GM21381 (cell line): ENCODE measurements at regions not wholly inside any gene's neighbourhood (a gene's known extent, or its start where the extent isn't known, plus 50 kb on each side); places are given as distances from the start of the nearest gene placed in this dataset.
"Not testable (repeated sequence)": the region's sequence is repeated elsewhere in the genome, so short reads cannot be mapped to it uniquely, and the experiment has no call there.

Source experiments
- ATAC-seq: cut with Tn5 transposase; IDR thresholded peaks from one replicate; pipeline ENCODE4 v1.9.1; 2021; ENCODE audit warnings: mild to moderate bottlenecking, moderate library complexity; ENCODE audit not compliant: unreplicated experiment

DNA sequence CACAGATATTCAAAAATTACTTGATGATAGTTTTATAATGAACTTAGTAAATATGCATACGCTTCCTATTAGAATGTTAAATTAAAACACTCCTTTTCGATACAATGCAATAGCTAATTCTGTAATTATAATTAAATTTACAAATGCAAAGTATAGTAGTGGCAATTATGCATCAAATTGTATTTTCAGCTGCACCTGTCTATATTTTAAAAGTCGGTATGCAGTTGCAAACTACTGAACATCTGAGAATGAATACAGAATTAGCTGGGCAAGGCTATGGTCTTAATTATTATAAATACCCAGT, 110.4 kb upstream of the ARHGAP42 start:
- no peak for ATAC-seq

DNA sequence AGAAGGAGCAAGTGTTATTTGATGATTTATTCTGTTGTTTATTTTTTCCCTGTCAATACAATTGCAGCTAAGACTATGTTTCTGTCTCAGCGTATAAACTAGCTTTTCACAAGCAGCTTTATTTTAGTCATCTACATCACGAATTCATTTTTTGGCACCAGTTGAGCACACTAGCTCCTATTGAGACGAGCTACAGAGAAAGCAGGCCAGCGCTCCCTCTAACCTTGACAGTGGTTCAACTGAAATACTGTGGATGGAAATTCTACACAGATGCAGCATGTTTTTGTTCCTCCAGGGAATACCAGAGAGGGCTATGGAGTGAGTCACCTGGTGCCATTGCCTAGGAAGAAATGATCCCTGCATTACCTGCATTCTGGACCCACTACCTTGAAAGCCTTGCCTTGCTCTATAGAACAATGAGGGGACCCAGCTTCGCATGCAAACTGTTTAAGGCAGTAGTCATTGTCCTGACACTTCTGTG, 108.2 kb upstream of the ARHGAP42 start:
- no peak for ATAC-seq

DNA sequence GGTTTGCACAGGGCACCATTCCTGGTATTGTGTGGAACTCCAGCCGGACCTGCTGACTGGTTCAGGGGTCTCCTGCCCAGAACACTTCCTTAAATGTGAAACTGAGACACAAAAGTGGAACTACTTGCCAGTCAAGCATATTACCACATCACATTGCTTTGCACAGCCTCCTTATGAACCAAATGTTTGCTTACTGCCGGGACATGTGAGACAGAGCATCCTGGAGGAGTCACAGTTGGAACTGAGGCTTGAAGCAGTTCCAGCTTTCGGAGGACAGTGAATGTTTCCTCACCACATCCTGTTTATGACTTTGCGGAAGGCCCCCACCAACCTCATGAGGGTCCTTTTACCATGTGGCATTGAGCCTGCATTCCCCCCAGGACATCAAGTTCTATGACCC, 105.8 kb upstream of the ARHGAP42 start:
- no peak for ATAC-seq

DNA sequence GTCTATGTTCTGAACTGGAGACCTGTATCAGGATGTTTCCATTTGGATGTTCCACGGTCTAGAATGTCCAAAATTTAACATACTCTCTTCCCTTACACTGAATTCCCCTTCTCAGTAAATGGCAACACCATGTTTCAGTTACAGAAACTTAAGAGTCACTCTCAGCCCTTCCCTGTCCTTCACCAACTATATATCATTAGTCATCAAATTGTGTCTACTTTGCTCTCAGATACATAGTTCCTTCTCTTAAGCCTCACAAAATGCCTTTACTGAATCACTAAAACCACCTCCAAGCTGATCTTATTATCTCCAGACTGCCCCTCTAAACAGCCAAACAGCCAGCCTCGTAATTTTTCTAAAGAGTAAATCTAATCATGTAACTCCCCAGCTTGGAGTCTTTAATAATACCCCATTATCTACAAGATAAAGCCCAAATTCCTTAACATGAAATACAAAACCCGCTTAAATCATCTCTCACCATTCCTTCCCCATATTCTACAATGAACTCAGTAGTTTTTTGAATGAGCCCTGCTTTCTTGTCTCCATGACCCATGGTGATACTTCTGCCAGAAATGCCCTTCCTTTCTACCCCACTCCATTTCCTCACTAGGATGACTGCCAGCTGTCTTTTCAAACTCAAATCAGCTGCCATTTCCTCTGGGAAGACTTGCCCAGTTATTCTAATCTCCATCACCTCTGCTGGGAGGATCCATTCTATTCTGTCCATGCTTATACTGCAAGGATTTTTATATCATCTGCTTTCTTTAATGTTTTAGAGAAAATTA, 102.7 kb upstream of the ARHGAP42 start:
- ATAC-seq: no peak

DNA sequence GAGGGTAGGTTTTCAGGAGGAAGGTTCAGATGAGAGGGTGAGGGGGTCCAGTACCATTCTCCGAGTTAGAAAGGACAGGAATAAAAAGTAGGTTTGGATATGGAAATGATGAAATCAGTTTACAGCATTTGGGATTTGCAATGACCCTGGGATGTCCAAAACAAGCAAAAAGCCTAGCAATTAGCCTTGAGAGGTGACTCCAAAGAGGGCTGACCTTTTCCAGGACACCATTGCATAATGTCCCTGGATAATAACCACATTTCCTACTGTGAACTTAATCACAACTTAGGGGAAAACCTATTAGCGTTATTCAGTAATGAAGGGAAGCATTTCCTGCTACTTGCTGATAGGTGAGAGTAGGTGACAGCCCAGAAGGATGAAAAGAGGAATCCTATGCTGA, 101.4 kb upstream of the ARHGAP42 start:
- ATAC-seq: no peak

DNA sequence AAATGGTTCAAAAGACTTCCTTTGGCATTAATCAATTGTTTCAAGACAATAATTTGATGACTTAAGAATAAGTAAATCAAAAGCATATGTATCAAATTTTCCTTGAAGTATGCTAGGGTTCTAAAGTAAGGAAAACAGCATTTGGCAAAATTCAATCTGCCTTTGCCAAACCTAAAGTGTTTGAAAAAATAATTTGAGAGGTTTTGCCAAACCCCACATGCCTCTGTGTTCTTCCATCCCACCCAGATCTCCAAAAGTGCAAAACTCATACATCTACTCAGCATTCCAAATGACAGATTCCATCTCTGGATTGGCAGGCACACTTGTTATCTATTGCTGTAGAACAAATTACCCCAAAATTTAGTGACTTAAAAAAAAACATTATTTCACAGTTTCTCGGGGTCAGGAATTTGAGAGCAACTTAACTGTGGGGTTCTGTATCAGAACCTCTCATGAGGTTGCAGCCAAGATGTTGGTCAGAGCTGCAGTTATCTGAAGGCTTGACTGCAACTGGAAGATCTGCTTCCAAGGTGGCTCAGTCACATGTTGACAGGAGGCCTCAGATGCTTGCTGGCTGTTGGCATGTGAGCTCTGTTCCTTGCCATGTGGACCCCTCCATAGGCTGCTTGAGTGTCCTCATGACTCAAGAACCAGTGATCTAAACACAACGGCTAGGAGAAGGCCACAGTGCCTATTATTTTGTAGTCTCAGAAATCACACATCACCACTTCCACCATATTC, 100.6 kb upstream of the ARHGAP42 start:
- ATAC-seq: no peak

DNA sequence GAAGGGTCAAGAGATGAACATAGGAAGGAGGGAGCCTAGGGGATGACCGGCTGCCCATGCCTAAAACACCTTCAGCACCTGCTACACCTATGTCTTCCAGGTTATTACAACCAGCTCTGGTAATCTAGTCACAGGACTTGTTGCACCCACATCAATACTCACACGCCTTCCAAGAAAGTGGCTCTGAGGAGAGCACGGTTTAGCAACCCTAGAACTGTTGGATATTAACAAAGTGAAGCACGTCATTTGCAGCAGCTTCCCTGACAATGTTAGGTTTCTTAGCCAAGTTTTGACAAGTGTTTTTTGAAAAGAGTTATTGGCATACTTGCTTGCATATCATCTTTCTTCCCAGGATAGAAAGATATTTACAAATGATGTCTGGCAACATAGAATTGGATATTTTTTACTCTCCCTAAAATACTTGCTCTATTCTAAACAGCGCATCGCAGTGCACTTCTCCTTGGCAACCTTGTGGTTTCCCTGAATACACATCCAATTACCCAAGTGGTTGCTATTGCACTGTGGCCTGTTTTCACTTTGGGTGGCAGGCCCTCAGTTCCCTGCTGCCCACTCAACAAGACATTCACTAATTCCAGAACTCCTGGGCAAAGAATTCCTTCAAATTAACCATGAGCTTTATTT, 94.3 kb upstream of the ARHGAP42 start:
- no peak for ATAC-seq

DNA sequence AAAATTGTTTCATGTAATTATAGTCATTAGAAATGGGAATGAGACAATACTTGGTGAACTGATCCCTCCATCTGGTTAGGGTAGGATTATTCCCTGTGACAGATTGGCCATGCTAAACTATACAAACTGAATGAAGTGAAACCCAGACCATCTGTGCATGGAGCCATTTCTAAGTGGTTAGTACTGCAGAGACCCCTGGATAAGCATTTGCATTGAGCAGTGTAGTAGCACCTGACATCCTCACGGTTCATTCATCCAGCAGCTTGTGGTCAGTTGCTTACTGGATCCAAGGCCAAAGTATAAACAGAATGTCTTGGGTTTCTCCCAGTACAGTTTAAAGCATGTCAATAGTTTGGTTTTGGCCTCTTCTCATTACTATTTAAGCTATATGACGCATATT, 93.8 kb upstream of the ARHGAP42 start:
- no peak for ATAC-seq

DNA sequence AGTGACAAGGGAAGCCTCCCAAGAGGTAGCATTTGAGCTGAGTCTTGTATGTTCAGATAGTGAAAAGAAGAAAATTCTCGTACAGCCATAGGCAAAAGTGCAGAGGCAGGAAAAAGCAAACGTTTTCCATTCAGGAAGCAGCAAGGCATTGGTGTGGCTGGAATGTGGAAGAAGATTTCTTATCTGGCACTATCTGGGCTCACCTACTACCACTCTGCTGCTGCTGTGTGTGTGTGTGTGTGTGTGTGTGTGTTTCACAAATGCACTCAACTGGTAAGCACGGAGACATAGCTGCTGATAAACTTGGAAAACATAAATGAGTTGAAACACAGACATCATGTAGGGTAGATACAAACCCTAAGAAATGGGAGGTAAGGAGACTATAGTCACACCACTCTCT, 92.8 kb upstream of the ARHGAP42 start:
- no peak for ATAC-seq

DNA sequence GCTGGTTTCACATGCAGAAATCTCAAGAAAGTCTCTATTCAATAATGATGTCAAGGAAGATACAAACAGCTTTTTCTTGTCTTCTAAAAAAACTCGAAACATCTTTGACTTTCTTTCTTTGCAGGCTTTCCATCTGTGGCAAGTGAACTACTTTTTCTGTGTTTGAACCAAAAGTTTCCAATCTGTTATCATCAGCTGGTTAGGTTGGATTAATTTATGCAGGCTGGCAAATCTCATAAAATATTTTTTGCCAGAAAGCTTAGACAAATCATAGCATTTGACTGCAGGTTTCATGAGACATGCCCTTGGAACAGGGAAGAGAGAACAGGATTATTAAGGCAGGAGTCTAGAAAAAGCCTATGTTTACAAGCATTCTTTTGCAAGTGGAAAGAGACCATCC, 86.1 kb upstream of the ARHGAP42 start:
- ATAC-seq: no peak

DNA sequence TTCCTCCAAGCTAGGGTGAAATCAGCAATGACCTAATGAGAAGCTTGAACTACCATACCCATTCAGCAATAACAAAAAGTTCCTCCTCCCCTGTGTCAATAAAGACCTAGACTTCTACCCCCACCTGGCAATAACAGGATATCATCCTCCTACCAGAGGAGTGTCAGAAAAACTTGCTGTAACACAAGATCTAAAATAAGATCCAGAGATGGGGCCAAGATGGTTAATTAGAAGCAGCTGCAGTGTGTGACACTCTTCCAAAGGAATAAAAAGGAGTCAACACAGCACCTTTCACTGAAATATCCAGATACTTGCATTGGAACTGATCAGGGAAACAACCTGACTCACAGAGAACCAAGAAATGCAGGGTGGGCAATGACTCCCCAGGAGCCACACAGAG, 84.4 kb upstream of the ARHGAP42 start:
- no peak for ATAC-seq

DNA sequence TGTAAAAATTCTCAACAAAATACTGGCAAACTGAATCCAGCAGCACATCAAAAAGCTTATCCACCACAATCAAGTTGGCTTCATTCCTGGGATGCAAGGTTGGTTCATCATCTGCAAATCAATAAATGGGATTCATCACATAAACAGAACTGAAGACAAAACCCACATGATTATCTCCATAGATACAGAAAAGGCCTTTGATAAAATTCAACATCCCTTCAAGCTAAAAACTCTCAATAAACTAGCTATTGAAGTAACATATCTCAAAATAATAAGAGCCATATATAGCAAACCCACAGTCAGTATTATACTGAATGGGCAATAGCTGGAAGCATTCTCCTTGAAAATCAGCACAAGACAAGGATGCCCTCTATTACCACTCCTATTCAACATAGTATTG, 79.3 kb upstream of the ARHGAP42 start:
- ATAC-seq: not testable (repeated sequence)

DNA sequence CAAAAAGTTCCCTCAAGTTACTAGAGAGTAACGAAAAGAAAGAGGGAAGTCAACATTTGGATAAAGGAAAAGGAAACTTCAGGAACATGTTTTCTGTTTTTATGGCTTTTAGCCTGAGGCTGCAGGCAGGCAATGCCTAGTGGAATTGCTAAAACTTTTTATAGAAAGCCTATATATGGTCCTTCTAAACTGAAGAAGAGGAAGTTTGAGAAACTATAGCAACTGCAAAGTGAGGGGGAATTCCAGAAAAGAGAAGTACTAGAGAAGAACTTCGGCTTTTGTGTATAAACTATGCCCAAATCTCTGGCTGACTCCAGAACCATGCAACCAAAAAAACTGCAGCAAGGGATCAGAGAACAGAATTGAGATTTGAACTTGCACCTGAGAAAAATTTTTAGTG, 74.3 kb upstream of the ARHGAP42 start:
- no peak for ATAC-seq

DNA sequence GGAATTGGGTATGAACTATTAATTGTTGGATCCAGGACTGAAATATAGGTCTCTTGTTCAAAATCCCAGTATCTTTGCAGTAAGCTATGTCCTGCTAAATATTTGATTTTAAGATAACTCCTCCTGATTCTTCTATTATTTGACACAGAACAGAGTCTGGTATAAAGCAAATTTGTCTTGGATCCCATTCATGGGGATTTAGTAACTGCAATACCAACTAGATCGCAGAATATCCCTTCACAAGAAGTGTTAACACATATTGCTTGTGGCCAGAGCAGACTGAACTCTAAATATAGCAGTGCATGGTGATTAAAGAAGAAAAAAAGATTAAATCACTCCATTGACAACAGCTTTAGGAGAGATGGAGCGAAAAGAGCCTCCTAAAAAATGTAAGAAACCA, 68.2 kb upstream of the ARHGAP42 start:
- ATAC-seq: no peak

DNA sequence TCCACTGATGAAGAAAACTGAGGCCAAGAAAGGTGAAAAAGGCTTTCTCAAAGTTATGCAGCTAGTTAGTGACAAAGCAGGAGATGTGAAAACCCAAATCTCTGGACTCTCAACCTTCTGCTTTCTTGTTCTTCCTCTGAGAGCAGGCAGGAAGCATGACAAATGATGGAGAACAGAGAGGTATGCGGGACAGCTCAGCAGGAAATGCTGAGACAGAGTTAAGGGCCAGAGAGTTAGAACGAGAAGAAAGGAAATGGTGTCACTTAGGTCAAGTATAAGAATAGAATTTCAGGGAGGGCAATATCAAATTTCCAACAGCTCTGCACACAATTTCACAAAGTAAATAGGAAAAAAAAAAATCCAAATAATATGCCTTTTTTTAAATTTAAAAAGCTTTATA, 67.6 kb upstream of the ARHGAP42 start:
- ATAC-seq: no peak

DNA sequence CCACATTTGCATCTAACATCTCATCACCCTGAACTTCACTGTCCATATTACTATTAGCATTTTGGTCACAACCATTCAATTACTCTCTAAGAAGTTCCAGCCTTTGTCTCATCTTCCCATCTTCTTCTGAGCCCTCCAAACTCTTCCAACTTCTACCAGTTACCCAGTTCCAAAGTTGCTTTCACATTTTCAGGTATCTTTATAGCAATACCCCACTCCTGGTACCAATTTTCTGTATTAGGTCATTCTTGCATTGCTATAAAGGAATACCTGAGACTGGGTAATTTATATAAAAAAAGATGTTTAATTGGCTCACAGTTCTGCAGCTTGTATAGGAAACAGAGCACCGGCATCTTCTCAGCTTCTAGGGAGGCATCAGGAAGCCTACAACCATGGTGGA, 64.7 kb upstream of the ARHGAP42 start:
- no peak for ATAC-seq

DNA sequence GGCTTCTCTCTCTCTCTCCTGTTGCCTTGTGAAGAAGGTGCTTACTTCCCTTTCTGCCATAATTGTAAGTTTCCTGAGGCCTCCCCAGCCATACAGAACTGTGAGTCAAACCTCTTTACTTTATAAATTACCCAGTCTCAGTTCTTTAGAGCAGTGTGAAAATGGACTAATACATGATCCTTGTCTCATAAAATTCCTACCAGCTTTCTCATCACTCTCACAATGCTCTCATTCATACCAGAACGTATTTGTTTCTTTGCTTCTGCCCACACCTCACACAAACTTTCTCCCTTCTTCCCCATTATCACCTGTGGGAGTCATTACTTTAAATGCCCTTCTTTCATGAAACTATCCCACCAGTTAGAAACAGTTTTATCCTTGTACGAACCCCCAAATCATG, 62.7 kb upstream of the ARHGAP42 start:
- no peak for ATAC-seq

DNA sequence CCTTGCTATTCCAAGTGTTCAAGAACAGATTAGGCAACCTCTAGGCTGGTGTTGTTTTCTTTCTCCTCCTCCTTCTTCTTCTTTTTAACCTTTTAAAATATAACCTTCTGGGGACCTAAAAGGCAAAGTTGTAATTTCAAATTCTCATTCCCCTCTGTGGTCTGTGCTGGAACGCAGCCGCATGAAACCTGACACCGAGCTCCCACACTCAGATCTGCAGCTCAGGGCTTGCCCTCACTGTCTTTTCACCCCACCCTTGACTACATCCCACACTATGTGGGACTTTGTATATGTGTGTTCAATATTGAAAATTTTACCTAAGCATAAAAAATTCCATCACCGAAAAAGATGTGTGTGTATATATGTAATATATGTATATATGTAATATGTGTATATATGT, 62.0 kb upstream of the ARHGAP42 start:
- no peak for ATAC-seq

DNA sequence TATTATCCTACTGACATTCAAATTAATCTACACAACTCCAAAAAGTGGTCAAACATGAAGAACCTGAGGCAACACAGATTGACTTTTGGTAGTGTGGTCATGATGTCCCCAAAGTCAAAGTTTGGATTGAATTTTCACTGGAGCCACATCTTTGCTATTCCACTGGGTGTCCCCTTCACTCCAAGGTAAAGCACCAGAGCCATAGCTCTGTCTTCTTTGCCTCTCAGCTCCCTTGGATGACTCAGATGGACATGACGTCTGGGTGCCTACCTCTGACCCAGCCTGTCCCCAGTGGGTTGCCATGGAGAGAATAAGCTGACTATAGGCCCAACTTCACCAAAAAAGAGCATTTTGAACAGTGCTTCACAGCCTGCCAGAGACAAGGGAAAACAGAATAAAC, 57.4 kb upstream of the ARHGAP42 start:
- ATAC-seq: no peak

DNA sequence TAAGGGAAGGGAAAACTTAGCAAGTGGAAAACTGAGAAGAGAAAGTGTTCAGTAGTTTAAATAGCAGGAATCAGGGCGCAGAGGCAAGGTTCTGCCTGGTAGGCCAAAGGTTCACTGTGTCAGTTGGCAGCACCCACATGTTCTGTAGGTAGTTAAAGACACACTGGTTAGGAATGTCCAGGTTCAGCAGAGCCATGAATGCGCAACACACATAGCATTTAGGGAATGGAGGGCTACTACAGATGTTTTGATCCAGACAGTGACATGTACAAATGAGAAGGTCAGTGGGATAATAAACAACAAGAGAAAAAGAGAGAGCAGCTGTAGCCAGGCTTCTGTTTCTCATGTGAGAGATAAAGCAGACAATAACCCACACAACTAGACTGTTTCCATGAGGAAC, 56.2 kb upstream of the ARHGAP42 start:
- ATAC-seq: no peak

DNA sequence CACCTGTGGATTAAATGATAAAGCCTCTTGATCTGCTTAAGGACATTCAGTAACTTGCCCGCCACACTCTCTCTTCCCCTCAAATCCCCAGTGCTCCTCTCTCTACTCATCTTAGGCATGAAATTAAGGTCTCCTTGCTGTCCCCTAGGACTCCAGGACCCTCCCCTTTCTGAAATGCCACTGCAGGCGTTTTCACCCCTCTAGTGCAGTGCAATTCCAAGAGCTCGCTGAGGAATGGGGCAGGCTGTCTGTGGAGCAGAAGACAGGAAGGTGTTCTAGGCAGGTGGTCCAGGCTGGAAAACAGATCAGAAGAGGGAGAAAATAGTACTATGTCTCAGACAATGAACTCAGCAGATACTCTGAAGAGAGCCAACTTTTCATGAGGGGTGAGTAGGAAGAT, 55.8 kb upstream of the ARHGAP42 start:
- ATAC-seq: no peak

DNA sequence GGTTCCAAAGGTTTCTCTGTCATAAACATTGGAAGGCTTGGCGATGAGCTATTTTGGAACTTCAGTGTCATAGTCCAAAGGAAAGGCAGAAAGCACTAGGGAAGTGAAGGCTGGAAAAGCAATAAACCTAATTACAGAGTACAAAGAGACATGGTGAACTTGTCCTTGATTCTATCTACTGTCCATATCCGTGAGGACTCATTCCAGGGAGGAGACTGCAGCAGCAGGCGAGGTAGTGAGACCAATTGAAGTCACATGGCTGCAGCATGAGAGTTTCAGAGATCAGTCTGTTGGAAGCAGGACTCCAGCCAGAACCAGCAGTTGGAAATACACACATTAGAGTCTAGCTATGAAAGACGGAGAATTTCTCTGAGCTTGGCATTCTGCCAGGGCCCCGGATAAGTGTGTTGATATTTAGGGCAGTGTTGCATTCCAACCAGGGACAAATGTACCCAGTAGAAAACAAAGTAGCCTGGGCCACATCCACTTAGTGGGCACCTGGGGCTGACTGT, 54.1 kb upstream of the ARHGAP42 start:
- no peak for ATAC-seq
